Esophagus muscularis mucosa (tissue), 4 donors: ENCODE measurements at regions not wholly inside any gene's neighbourhood (a gene's known extent, or its start where the extent isn't known, plus 50 kb on each side); places are given as distances from the start of the nearest gene placed in this dataset.

Experiments used
- DNase-seq: peaks from one replicate; pipeline ENCODE4 v3.0.0-alpha.2; 2017; ENCODE audit errors: extremely low spot score
- H3K27ac ChIP-seq, 4 donors: fragments of 200-600 bp; sonication (generic); replicated peaks in 1 of 4; 1 replicate in 3 of 4; 2 replicates in 1 of 4; pipeline ENCODE4 v1.5.1; 2016 to 2019; ENCODE audit warnings: mild to moderate bottlenecking in 1 of 4
- H3K27me3 ChIP-seq, 4 donors: fragments of 200-600 bp; sonication (generic); one replicate each; pipeline versions ENCODE4 v1.5.1 to v1.6.0; 2016 to 2019
- H3K36me3 ChIP-seq, 4 donors: fragments of 200-600 bp; sonication (generic); one replicate each; pipeline ENCODE4 v1.5.1; 2016 to 2019
- H3K4me1 ChIP-seq, 4 donors: fragments of 200-600 bp; sonication (generic); one replicate each; pipeline ENCODE4 v1.5.1; 2016 to 2019
- H3K4me3 ChIP-seq, 4 donors: fragments of 200-600 bp; sonication (generic); 1 replicate in 2 of 4; 2 replicates in 2 of 4; pipeline ENCODE4 v1.5.1; 2016 to 2019; ENCODE audit warnings: mild to moderate bottlenecking in 4 of 4, moderate library complexity in 1 of 4
- H3K9me3 ChIP-seq, 4 donors: fragments of 200-600 bp; sonication (generic); 1 replicate in 3 of 4; 2 replicates in 1 of 4; pipeline ENCODE4 v1.5.1; 2016 to 2019
- EP300 ChIP-seq: sonication (generic); formaldehyde crosslinking; IDR thresholded peaks from one replicate; pipeline ENCODE4 v1.6.1; 2017; ENCODE audit warnings: antibody characterized with exemption
- POLR2A ChIP-seq: fragments of 450-650 bp; IDR thresholded peaks from one replicate; pipeline ENCODE4 v1.6.1; 2017; ENCODE audit warnings: antibody characterized with exemption, moderate library complexity, mild to moderate bottlenecking, low read depth
- POLR2AphosphoS5 ChIP-seq, 2 donors: sonication (generic); formaldehyde crosslinking; IDR thresholded peaks; one replicate each; pipeline ENCODE4 v1.6.1; 2017; ENCODE audit warnings: antibody characterized with exemption in 2 of 2
- WGBS: methylation state at CpG from one replicate; pipeline ENCODE4 v1.1.5; 2018; 5-methylcytosine and 5-hydroxymethylcytosine counted together
- intact Hi-C: fragments of 100-400 bp; cut with DNase I; formaldehyde crosslinking; loops from one replicate; pipeline ENCODE4 v1.15.1; 2023
- TF ChIP-seq, protein P1 (sequence below), 3 experiments: fragments of 200-600 bp in 2 of 3; fragments of 450-650 bp in 1 of 3; sonication (generic) in 2 of 3; IDR thresholded peaks; one replicate each; pipeline ENCODE4 v1.5.1; 2017 to 2019; ENCODE audit warnings: antibody characterized with exemption in 3 of 3, mild to moderate bottlenecking in 2 of 3, moderate library complexity in 1 of 3

DNA sequence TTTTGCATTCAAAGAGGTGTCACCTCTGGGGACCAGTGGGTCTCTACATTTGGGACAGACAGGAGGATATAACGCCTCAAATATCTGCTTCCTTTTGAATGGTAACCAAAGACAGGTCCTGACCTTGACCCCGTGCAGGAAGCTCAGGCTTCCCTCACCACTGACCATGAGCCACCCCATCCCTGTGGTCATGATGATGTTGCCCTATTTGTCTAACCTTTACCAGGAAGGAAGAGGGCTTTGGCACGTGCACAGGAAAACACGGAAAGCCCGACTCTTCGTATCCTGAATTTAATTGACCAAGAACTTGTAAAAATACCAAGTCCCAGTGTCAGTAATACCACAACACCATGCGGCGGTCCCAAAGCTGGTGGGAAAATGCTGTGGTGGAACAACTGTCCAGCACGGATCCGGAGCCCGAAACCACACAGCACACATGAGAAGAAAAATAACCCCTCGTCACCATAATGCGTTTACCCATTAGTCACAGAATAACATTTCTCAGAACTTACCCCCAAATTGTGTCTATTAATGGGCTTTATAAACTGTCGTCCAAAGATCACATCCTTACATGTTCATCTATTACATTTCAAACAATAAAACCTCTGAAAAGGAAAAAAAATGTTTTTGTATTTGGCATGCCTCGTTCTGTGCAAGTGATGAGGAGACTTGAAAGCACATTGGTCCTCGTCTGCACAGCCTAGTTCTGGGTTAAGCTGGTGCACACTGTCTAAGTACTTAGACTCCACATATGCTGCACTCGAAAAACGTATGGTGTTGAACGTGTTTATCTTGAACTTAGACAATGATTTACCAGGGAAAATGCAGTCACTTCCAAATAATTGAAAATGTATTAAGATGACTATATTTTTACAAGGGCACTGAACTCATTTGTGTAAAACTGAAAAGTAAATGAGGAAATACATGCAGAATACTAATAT is 118.9 kb upstream of the IGF1R start:
- Histone ChIP-seq H3K9me3 (no peaks in the 10 kb centered on the region), H3K27ac (no peak overlapping the region), H3K36me3 (no peaks in the 10 kb centered on the region), H3K4me1 (peaks cover 0 to 11% (median 5%) of the 10 kb centered on the region in 4 donors), H3K27me3 (peaks cover 0 to 3% (median 0%) of the 10 kb centered on the region in 4 donors), H3K4me3 (no peak overlapping the region)
- TF ChIP-seq POLR2A, result no peak
- intact Hi-C loops, result no loop called here
- whole genome bisulfite sequencing, result 79% methylated on average over 19 of the region's 19 CpGs
- no peak for DNase-seq

DNA sequence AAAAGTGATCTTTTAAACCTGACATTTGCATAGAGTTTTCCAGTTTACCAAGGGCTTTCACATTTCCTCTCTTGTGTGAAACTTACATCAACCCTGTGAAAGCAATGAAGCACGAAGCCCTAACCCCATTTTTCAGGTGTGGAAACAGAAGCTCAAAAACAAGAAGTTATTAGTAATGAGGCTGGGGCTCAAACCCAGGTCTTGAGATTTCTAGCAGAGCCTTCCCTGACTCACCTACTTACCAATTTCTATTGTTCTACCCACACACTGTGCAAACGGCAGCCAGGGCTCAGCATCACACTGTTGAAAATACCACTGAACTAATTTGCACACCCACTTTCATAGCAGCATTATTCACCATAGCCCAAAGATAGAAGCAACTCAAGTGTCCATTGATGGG is 117.8 kb upstream of the IGF1R start:
- H3K4me1 ChIP-seq, result peaks cover 0 to 4% (median under 1%) of the 10 kb centered on the region in 4 donors
- intact Hi-C loops, result no loop called here
- no peak overlapping the region for H3K27ac ChIP-seq
- no peak overlapping the region for H3K4me3 ChIP-seq
- H3K27me3 ChIP-seq, result peaks cover 0 to 3% (median 0%) of the 10 kb centered on the region in 4 donors
- TF ChIP-seq, protein P1, sequence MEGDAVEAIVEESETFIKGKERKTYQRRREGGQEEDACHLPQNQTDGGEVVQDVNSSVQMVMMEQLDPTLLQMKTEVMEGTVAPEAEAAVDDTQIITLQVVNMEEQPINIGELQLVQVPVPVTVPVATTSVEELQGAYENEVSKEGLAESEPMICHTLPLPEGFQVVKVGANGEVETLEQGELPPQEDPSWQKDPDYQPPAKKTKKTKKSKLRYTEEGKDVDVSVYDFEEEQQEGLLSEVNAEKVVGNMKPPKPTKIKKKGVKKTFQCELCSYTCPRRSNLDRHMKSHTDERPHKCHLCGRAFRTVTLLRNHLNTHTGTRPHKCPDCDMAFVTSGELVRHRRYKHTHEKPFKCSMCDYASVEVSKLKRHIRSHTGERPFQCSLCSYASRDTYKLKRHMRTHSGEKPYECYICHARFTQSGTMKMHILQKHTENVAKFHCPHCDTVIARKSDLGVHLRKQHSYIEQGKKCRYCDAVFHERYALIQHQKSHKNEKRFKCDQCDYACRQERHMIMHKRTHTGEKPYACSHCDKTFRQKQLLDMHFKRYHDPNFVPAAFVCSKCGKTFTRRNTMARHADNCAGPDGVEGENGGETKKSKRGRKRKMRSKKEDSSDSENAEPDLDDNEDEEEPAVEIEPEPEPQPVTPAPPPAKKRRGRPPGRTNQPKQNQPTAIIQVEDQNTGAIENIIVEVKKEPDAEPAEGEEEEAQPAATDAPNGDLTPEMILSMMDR (IDR thresholded peaks at IDR 0.05), result no peak
- TF ChIP-seq POLR2AphosphoS5 (IDR thresholded peaks at IDR 0.05) (no peak), POLR2A (no peak), EP300 (no peak)
- no peaks in the 10 kb centered on the region for H3K9me3 ChIP-seq
- no peaks in the 10 kb centered on the region for H3K36me3 ChIP-seq
- 76% methylated on average over 2 of the region's 2 CpGs for WGBS
- DNase-seq, result no peak

DNA sequence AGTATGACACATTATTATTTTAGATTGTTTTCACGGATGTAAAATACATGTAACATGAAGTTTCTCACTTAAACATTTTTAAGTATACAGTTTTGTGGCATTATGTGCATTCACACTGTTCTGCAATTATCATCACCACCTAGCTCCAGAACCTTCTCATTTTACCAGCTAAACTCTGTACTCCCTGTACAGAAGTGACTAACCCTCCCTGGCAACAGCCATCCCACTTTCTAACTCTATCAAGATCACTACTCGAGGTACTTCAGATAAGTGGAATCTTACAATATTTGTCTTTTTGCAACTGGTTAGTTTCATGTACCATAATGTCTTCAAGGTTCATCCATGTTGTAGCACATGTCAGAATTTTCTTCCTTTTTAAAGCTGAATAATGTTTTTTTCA is 116.3 kb upstream of the IGF1R start:
- peaks cover 0 to 3% (median 0%) of the 10 kb centered on the region in 4 donors for H3K27me3 ChIP-seq
- 87% methylated on average over 2 of the region's 2 CpGs for WGBS
- no peaks in the 10 kb centered on the region for H3K9me3 ChIP-seq
- H3K4me3 ChIP-seq, result no peak overlapping the region
- intact Hi-C loops, result no loop called here
- no peaks in the 10 kb centered on the region for H3K36me3 ChIP-seq
- H3K27ac ChIP-seq, result no peak overlapping the region
- DNase-seq, result no peak
- TF ChIP-seq, protein P1 (IDR thresholded peaks at IDR 0.05), result no peak
- TF ChIP-seq EP300 (no peak), POLR2A (no peak), POLR2AphosphoS5 (IDR thresholded peaks at IDR 0.05) (no peak)
- no peaks in the 10 kb centered on the region for H3K4me1 ChIP-seq

DNA sequence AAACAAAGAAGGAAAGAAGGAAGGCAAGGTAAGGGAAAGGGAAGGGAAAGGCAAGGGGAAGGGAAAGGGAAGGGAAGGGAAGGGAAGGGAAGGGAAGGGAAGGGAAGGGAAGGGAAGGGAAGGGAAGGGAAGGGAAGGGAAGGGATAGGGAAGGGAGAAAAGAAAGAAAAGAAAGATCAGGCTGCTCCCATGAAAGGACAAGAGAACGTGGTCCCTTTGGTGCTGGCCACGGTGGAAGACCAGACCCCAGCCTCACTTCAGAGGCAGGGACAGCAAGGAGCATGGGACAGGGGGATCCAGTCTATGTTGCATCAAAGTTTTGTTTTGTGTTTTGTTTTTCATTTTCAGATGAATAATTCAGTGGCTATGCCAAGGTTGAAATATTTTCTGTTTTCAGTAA is 111.4 kb upstream of the IGF1R start:
- no peaks in the 10 kb centered on the region for H3K4me1 ChIP-seq
- no peak overlapping the region for H3K27ac ChIP-seq
- no peaks in the 10 kb centered on the region for H3K9me3 ChIP-seq
- no peak overlapping the region for H3K4me3 ChIP-seq
- 80% methylated on average over 2 of the region's 2 CpGs for WGBS
- TF ChIP-seq EP300 (no peak), POLR2A (no peak), POLR2AphosphoS5 (IDR thresholded peaks at IDR 0.05) (no peak)
- TF ChIP-seq, protein P1 (IDR thresholded peaks at IDR 0.05), result no peak
- H3K27me3 ChIP-seq, result no peaks in the 10 kb centered on the region
- intact Hi-C loops, result no loop called here
- H3K36me3 ChIP-seq, result no peaks in the 10 kb centered on the region
- no peak for DNase-seq

DNA sequence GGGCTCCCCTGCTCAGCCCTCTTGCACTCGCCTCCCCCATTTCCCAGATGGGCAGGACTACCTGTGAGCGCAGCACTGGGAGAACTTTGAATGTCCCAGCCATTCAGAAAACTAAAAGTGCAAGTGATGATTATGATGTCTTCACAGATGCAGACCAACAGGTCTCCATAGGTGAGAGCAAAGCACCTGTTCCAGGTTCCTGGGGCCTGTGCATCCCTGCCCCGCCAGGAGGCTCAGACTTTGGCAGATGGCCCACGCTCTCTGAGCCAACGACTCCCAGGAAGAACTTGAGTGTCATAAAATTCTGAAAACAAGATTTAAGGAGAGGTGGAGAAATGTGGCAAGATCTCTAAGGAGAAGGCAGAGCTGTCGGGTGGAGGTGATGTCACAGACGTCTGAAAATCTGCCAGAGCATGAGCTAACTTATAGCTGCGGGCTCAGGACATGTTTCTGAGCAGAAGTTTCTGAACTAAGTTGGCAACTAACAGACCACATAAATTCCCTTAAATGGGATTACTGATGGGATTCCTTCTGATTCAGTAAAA is 110.8 kb upstream of the IGF1R start:
- 70% methylated on average over 8 of the region's 8 CpGs for WGBS
- no peak for DNase-seq
- no peak overlapping the region for H3K4me3 ChIP-seq
- H3K4me1 ChIP-seq, result no peaks in the 10 kb centered on the region
- no peaks in the 10 kb centered on the region for H3K9me3 ChIP-seq
- H3K36me3 ChIP-seq, result no peaks in the 10 kb centered on the region
- intact Hi-C loops, result no loop called here
- no peaks in the 10 kb centered on the region for H3K27me3 ChIP-seq
- TF ChIP-seq EP300, result no peak
- TF ChIP-seq POLR2A, result no peak
- TF ChIP-seq POLR2AphosphoS5 (IDR thresholded peaks at IDR 0.05), result no peak
- TF ChIP-seq, protein P1 (IDR thresholded peaks at IDR 0.05), result no peak
- H3K27ac ChIP-seq, result no peak overlapping the region
